Natural killer cell (primary cell): ENCODE measurements at regions not wholly inside any gene's neighbourhood (a gene's known extent, or its start where the extent isn't known, plus 50 kb on each side); places are given as distances from the start of the nearest gene placed in this dataset.

Experiments
- ATAC-seq, 3 donors: fragments of 150-1000 bp in 2 of 3; fragments of 200-7000 bp in 1 of 3; cut with Tn5 transposase; 1 replicate in 1 of 3; 2 replicates in 2 of 3; pipeline ENCODE4 v1.10.0; 2021; ENCODE audit warnings: mild to moderate bottlenecking in 2 of 3, moderate library complexity in 2 of 3
- DNase-seq, 2 donors: peaks; one replicate each; pipeline versions ENCODE4 v3.0.0 to v3.0.0-alpha.2; 2013 to 2021; ENCODE audit warnings: mixed read lengths in 1 of 2
- H3K27ac ChIP-seq: one replicate; pipeline ENCODE4 v1.5.1; 2013; ENCODE audit warnings: mild to moderate bottlenecking, low read length
- H3K27me3 ChIP-seq: one replicate; pipeline ENCODE4 v1.6.1; 2013; ENCODE audit warnings: low read length; ENCODE audit not compliant: control insufficient read depth, insufficient read depth
- H3K36me3 ChIP-seq: one replicate; pipeline ENCODE4 v1.6.1; 2013; ENCODE audit warnings: low read length; ENCODE audit not compliant: control insufficient read depth, insufficient read depth
- H3K4me1 ChIP-seq: one replicate; pipeline ENCODE4 v1.6.1; 2013; ENCODE audit warnings: low read length; ENCODE audit not compliant: control insufficient read depth, insufficient read depth
- H3K4me3 ChIP-seq: one replicate; pipeline ENCODE4 v1.5.1; 2013; ENCODE audit warnings: low read length
- H3K9me3 ChIP-seq: one replicate; pipeline ENCODE4 v1.6.1; 2013; ENCODE audit warnings: low read length; ENCODE audit not compliant: control insufficient read depth, insufficient read depth
- H3K27ac Mint-ChIP-seq, 2 donors: one replicate each; pipeline ENCODE4 v1.8.0; 2022; ENCODE audit warnings: mild to moderate bottlenecking in 2 of 2, mixed read lengths in 2 of 2, moderate library complexity in 1 of 2
- H3K27me3 Mint-ChIP-seq, 2 donors: one replicate each; pipeline ENCODE4 v1.8.0; 2022; ENCODE audit warnings: low read depth in 2 of 2, mixed read lengths in 2 of 2
- H3K36me3 Mint-ChIP-seq: one replicate; pipeline ENCODE4 v1.8.0; 2022; ENCODE audit warnings: mixed read lengths
- H3K4me1 Mint-ChIP-seq, 2 donors: one replicate each; pipeline ENCODE4 v1.8.0; 2022; ENCODE audit warnings: mixed read lengths in 2 of 2
- H3K4me3 Mint-ChIP-seq: one replicate; pipeline ENCODE4 v1.8.0; 2022; ENCODE audit warnings: mild to moderate bottlenecking, moderate library complexity, mixed read lengths
- H3K9me3 Mint-ChIP-seq, 2 donors: one replicate each; pipeline ENCODE4 v1.8.0; 2022; ENCODE audit warnings: mixed read lengths in 2 of 2
- WGBS: methylation state at CpG from one replicate; pipeline ENCODE4 v1.1.7; 2013; ENCODE audit warnings: missing lambda C conversion rate; ENCODE audit not compliant: insufficient coverage; 5-methylcytosine and 5-hydroxymethylcytosine counted together
- intact Hi-C: fragments of 100-400 bp; cut with micrococcal nuclease; formaldehyde crosslinking; loops from one replicate; pipeline ENCODE4 v1.14.2; 2022
- TF ChIP-seq, protein P1 (sequence below): fragments of 200-600 bp; IDR thresholded peaks from one replicate; pipeline ENCODE4 v1.8.0; 2022; ENCODE audit warnings: antibody characterized with exemption

DNA sequence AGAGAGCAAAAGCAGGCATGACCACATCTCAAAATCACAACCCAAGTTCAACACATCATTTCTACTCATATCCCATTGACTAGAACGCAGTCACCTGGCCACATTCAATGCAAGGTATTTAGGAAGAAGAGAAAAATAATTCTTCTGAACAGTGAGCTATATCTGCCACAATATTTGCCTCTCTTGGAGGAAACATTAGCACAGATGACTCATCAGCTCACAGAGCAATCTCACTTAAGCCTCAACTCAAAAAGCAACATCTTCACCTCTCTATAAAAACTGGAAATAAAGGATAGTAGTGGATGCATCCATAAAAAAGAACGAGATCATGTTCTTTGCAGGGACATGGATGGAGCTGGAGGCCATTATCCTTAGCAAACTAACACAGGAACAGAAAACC lies 143.9 kb upstream of the FMN2 start:
- no peak overlapping the region for H3K4me3 Mint-ChIP-seq
- H3K27ac Mint-ChIP-seq: no peak overlapping the region
- Histone ChIP-seq H3K9me3 (peaks cover 3% of the 10 kb centered on the region), H3K4me3 (no peak overlapping the region), H3K4me1 (no peaks in the 10 kb centered on the region), H3K27me3 (no peaks in the 10 kb centered on the region), H3K36me3 (no peaks in the 10 kb centered on the region), H3K27ac (no peak overlapping the region)
- TF ChIP-seq, protein P1, sequence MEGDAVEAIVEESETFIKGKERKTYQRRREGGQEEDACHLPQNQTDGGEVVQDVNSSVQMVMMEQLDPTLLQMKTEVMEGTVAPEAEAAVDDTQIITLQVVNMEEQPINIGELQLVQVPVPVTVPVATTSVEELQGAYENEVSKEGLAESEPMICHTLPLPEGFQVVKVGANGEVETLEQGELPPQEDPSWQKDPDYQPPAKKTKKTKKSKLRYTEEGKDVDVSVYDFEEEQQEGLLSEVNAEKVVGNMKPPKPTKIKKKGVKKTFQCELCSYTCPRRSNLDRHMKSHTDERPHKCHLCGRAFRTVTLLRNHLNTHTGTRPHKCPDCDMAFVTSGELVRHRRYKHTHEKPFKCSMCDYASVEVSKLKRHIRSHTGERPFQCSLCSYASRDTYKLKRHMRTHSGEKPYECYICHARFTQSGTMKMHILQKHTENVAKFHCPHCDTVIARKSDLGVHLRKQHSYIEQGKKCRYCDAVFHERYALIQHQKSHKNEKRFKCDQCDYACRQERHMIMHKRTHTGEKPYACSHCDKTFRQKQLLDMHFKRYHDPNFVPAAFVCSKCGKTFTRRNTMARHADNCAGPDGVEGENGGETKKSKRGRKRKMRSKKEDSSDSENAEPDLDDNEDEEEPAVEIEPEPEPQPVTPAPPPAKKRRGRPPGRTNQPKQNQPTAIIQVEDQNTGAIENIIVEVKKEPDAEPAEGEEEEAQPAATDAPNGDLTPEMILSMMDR: no peak
- H3K4me1 Mint-ChIP-seq: no peaks in the 10 kb centered on the region
- no CpG with 5 or more reads among the region's 2 CpGs for WGBS
- intact Hi-C loops: no loop called here
- ATAC-seq (no peak), DNase-seq (no peak)
- H3K27me3 Mint-ChIP-seq: no peaks in the 10 kb centered on the region
- H3K9me3 Mint-ChIP-seq: no peaks in the 10 kb centered on the region
- no peaks in the 10 kb centered on the region for H3K36me3 Mint-ChIP-seq

DNA sequence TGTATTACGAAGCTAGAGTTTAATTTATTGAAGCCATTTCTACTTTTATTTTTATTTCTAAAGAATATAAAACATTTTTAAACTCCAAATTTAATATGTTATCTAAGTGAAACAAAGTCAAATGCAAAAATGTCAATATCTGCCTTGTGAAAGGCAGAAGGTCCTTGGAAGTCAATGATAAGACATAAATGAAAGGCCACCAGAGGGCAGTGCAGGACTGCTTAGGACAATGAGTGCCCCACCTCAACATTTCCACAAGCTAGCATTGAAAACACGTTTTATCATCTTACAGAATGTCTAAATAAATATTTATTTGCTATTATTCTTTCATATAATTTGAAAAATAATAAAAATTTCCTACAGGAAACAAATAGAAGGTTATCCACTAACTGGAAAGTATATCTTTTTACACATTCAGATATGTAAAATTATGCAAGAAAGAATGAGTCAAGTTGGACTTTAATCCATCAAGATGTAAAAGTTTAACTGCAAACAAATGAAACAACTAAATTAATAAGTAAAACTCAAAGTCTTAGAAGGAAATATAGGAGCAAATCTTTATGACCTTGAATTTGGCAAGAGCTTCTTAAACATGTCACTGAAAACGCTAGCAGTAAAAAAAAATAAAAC lies 140.1 kb upstream of the FMN2 start:
- no peaks in the 10 kb centered on the region for H3K36me3 ChIP-seq
- no CpG with 5 or more reads among the region's 3 CpGs for WGBS
- TF ChIP-seq, protein P1: peak; percentile 74
- Mint-ChIP-seq H3K36me3 (no peaks in the 10 kb centered on the region), H3K4me3 (no peak overlapping the region), H3K9me3 (no peaks in the 10 kb centered on the region), H3K4me1 (no peaks in the 10 kb centered on the region), H3K27ac (no peak overlapping the region), H3K27me3 (no peaks in the 10 kb centered on the region)
- DNase-seq (peak in 1 of 2 donors; percentile 65), ATAC-seq (peak in 1 of 3 donors; percentile 49)
- no peaks in the 10 kb centered on the region for H3K27me3 ChIP-seq
- no peak overlapping the region for H3K4me3 ChIP-seq
- no peaks in the 10 kb centered on the region for H3K9me3 ChIP-seq
- intact Hi-C loops: loop anchor here (1.0 kb wide), 1 partner anchor 25 kb away; no protein-coding TSS in a partner anchor
- H3K27ac ChIP-seq: no peak overlapping the region
- no peaks in the 10 kb centered on the region for H3K4me1 ChIP-seq

DNA sequence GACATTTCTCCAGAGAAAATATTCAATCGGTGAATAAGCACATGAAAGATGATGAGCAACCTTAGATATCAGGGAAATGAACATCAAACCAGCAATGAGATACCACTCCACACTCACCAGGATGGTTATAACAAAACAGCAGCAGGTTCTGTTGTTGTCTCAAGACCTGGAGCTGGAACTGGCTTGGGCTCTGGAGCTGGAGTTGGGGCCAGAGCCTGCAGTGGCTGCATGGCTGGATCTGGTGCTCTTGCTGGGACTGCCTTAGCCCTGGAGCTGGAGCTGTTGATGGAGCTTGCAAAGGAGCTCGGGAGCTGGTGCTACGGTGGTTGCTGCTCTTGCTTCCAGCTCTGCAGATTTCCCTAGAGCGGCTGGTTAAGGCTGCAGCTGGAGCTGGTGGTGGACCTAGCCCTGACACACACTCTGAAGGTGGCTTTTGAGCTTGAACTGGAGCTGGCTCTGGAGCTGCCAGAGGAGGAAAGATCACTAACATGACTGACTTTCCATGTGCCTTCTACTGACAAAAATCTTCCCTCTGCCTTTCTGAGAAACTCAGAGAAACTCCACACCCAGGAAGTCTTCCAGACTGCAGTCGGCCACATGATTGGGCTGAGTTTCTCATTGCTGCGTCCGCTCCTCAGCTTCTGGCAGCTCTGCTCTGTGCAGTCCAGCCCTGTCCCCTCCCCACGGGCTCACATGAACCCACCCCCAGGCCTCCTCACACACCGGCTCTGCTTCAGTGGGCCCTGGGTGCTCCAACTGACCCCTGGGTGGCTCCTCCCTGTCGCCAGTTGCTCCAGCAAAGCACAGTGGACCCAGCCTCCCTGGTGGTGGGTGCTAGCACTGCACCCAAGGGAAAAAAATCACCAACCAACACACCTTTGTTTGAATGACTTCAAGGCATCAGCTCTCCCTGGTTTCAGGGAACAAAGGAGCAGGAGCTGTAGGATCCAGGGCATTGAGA lies 139.1 kb upstream of the FMN2 start:
- ATAC-seq (peak in 1 of 3 donors; percentile 30), DNase-seq (peak in 1 of 2 donors; percentile 6)
- TF ChIP-seq, protein P1: no peak
- H3K9me3 Mint-ChIP-seq: no peaks in the 10 kb centered on the region
- H3K27ac ChIP-seq: no peak overlapping the region
- WGBS: 83% methylated on average over 10 of the region's 10 CpGs
- no peaks in the 10 kb centered on the region for H3K4me1 ChIP-seq
- no peak overlapping the region for H3K4me3 ChIP-seq
- no peaks in the 10 kb centered on the region for H3K27me3 Mint-ChIP-seq
- H3K4me1 Mint-ChIP-seq: no peaks in the 10 kb centered on the region
- intact Hi-C loops: no loop called here
- no peak overlapping the region for H3K27ac Mint-ChIP-seq
- no peak overlapping the region for H3K4me3 Mint-ChIP-seq
- H3K36me3 ChIP-seq: no peaks in the 10 kb centered on the region
- no peaks in the 10 kb centered on the region for H3K9me3 ChIP-seq
- no peaks in the 10 kb centered on the region for H3K36me3 Mint-ChIP-seq
- H3K27me3 ChIP-seq: no peaks in the 10 kb centered on the region
